Epidermal melanocyte (primary cell): ENCODE measurements at regions not wholly inside any gene's neighbourhood (a gene's known extent, or its start where the extent isn't known, plus 50 kb on each side); places are given as distances from the start of the nearest gene placed in this dataset.
"Not testable (repeated sequence)": the region's sequence is repeated elsewhere in the genome, so short reads cannot be mapped to it uniquely, and the experiment has no call there.

ENCODE experiments used
- DNase-seq: peaks from one replicate; pipeline ENCODE4 v3.0.0; 2011; ENCODE audit warnings: low spot score; ENCODE audit not compliant: insufficient read length

DNA sequence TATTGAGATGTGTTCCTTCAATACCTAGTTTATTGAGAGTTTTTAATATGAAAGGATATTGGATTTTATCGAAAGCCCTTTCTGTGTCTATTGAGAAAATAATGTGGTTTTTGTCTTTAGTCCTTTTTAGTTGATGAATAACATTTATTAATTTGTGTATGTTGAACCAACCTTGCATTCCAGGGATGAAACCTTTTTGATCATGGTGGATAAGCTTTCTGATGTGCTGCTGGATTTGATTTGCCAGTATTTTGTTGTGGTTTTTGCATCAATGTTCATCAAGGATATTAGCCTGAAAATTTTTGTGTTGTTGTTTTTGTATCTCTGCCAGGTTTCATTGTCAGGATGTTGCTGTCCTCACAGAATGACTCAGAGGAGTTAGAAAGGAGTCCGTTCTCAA lies 1710.4 kb downstream of the SUCLG1 start:
- no peak for DNase-seq

- no peak for DNase-seq
These were observed 1718.6 kb downstream of the SUCLG1 start for GRCh38 chr2:82740527-82740926.

GRCh38 chr2:82737965-82738364 lies 1721.1 kb downstream of the SUCLG1 start:
- not testable (repeated sequence) for DNase-seq

DNA sequence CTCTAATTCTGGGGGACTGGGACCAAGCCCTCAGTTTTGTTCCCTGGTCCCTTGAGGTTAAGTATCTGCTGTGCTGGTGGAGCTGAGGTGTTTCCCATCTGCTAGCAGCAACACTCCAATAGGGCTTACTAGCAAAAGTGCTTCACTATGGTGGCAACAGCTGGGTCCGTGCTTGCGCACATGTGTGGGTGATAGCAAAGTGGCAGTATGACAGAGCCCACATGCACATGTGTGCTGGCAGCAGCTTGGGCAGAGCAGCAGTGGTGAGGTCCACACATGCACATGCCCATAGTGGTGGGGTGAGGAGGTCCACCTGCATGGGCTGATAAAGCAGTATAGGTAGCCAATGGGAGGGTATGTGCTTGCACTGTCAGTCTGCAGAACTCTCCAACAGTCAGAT lies 1723.7 kb downstream of the SUCLG1 start:
- no peak for DNase-seq

- no peak for DNase-seq
These were observed 1727.3 kb downstream of the SUCLG1 start for GRCh38 chr2:82731824-82732223.

- DNase-seq = no peak
These were observed 1728.3 kb downstream of the SUCLG1 start for GRCh38 chr2:82730811-82731210.

- DNase-seq = no peak
These were observed 1731.0 kb downstream of the SUCLG1 start for GRCh38 chr2:82728090-82728489.

DNA sequence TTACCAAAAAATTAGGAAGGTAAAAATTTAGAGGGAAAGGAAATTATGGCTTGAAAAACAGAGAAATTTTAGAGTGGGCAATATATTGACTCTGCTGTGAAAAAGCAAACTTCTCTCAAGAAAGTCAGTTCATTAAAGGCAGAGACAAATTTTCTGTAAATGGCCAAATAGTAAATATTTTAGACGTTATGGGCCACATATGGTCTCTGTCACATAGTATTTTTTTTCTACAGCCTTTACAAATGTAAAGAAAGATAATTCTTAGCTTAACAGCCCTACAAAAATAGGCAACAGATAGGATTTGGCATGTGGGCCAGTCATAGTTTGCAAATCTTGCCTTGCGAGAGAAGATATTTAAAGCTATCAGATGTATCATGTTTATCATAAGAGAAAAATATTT lies 1750.4 kb downstream of the SUCLG1 start:
- no peak for DNase-seq

DNA sequence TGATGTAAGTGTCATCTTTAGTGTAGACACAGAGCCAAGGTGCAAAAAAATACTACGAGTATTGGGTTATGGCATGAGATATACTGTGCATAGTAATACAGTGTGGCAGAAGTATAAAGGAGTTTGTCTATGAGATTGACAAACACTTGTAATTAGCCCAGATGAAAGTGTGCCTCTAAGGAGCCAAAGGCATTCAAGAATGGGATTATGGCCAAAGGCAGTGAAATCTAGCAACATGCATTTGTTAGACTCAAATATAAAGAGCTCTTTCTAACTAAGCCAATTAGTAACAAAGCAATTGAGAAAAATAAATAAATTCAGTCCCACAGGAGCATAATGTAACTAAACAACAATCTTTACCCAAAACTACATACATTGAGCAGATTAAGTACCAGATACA lies 1761.8 kb downstream of the SUCLG1 start:
- no peak for DNase-seq

DNA sequence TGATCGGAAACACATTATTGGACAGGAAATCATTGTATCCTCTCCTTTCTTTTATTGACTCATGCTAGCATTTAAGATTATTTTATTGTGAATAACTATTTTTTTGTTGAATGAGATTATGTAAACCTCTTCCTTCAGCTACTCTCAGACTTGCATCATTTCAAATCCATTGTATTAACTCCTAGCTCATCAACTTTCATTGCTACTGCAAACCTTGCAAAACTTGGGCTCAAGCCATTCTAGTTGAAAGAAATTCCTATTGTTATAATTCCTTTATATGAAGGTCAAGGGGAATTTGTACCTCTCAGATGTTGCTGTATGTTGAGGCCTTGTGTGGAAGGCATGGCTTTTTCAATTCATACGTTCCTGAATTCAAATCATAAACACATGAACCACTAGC lies 1764.6 kb downstream of the SUCLG1 start:
- no peak for DNase-seq

GRCh38 chr2:82690757-82691411 lies 1768.2 kb downstream of the SUCLG1 start:
- DNase-seq = no peak

- DNase-seq = no peak
These were observed 1783.9 kb downstream of the SUCLG1 start for GRCh38 chr2:82675186-82675585.

DNA sequence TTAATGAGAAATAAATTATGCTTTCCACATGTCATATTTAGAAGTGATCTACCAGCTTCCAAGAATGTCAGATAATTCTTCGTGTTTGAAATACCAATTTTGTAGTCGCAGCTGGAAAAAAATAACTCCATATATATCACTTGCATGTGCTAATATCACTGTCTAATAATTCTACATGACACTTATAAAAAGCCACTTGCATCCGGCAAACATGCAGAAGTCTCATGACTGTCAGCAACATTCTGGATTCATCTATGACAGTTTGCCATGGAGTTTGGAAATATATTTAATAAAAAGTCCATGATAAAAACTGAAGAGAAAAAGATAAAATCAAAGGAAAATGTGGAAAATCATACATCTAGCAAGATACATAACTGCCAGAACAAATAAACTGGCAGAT lies 1784.4 kb downstream of the SUCLG1 start:
- no peak for DNase-seq

- no peak for DNase-seq
These were observed 1791.6 kb downstream of the SUCLG1 start for GRCh38 chr2:82667491-82667890.

DNA sequence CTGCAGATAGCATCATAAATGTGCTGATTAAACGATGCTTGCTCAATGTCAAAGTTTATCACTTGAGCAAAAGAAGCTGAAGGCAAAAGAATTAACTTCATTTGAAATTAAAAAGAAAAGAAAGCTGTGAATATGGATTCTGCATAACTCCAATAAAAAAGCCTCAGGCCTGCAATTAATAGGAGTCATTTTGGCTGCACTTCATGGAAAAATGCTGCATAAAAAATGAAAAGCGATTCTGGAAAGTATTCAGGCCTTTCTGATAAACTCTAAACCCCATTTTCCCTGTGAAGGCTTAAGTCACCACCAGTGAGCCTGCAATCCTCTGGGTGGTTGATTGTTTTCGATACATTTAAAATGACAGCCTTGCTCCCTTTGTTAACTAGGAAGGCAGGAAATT lies 1793.4 kb downstream of the SUCLG1 start:
- no peak for DNase-seq

- no peak for DNase-seq
These were observed 1802.0 kb downstream of the SUCLG1 start for GRCh38 chr2:82657106-82657505.

- DNase-seq = no peak
These were observed 1802.7 kb downstream of the SUCLG1 start for GRCh38 chr2:82656420-82656819.

GRCh38 chr2:82652117-82652516 lies 1807.0 kb downstream of the SUCLG1 start:
- no peak for DNase-seq

DNA sequence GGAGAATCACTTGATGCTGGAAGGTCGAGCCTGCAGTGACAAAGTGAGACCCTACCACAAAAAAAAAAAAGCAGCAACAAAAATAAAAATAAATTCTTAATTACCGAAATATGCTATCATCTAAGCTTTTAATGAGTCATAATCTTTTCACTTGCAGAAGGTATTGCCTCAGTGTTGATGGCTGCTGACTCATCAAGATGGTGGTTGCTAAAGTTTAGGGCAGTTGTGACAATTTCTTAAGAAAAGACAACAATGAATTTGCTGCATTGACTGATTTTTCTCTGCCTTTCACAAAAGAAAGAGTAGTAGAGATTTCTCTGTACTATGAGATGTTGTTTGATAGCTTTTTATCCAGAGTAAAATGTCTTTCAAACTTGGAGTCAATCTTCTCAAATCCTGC lies 1809.0 kb downstream of the SUCLG1 start:
- no peak for DNase-seq

GRCh38 chr2:82641598-82642180 lies 1817.4 kb downstream of the SUCLG1 start:
- DNase-seq = no peak

DNA sequence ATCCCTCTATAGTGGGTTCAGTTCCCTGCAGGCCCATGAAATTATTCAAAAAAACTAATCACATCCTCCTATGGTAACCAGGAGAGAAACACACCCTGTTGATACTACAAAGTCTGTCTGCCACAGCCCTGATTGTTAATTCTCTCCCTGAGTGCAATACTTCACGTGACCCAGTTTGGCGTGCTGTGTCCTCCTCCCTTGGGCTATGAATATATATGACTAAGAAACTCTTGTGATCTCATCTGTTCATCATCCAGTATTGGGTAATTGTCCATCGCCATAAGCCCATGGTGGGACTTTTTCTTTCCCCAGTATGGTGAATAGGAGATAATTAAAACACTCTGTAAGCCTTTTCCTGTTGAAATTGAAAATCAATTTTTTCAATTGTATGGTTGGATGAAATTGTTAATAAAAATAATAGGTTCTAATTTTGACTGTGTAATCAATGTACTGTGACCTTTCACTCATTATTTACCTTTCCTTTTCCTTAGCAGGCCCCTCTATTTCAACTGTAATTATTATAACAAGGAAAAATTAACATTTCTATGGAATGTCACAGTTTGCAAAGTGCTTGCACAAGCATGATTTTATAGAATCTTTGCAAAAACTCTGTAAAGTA lies 1822.6 kb downstream of the SUCLG1 start:
- DNase-seq = no peak

GRCh38 chr2:82599021-82599420 lies 1860.1 kb downstream of the SUCLG1 start:
- DNase-seq = no peak

GRCh38 chr2:82596581-82596980 lies 1862.5 kb downstream of the SUCLG1 start:
- no peak for DNase-seq
